Lower lobe of right lung (tissue), 2 donors: ENCODE measurements at regions not wholly inside any gene's neighbourhood (a gene's known extent, or its start where the extent isn't known, plus 50 kb on each side); places are given as distances from the start of the nearest gene placed in this dataset.
"Not testable (repeated sequence)": the region's sequence is repeated elsewhere in the genome, so short reads cannot be mapped to it uniquely, and the experiment has no call there.

ENCODE experiments used
- ATAC-seq, 2 donors: fragments of 200-7000 bp; cut with Tn5 transposase; one replicate each; pipeline ENCODE4 v1.9.1; 2020 to 2022; ENCODE audit warnings: mild to moderate bottlenecking in 2 of 2, moderate library complexity in 2 of 2
- DNase-seq: peaks from one replicate; pipeline ENCODE4 v3.0.0-alpha.2; 2020
- H3K27ac ChIP-seq: fragments of 200-600 bp; one replicate; pipeline ENCODE4 v1.8.0; 2022
- H3K27me3 ChIP-seq: fragments of 200-600 bp; one replicate; pipeline ENCODE4 v1.8.0; 2022; ENCODE audit warnings: low read depth
- H3K36me3 ChIP-seq: fragments of 200-600 bp; one replicate; pipeline ENCODE4 v1.8.0; 2022; ENCODE audit warnings: mild to moderate bottlenecking
- H3K4me1 ChIP-seq: fragments of 200-600 bp; one replicate; pipeline ENCODE4 v1.8.0; 2022
- H3K4me3 ChIP-seq: fragments of 200-600 bp; one replicate; pipeline ENCODE4 v1.8.0; 2022; ENCODE audit warnings: mild to moderate bottlenecking
- H3K9me3 ChIP-seq: fragments of 200-600 bp; one replicate; pipeline ENCODE4 v1.8.0; 2022
- CTCF ChIP-seq: fragments of 200-600 bp; IDR thresholded peaks from one replicate; pipeline ENCODE4 v1.8.0; 2022; ENCODE audit warnings: antibody characterized with exemption, mild to moderate bottlenecking
- intact Hi-C: fragments of 100-400 bp; cut with DNase I; formaldehyde crosslinking; loops from one replicate; pipeline ENCODE4 v1.11.0; 2022
- donor health status: DM: no; HTN: yes; CAD: no; lungs with severe emphysema.

GRCh38 chr5:110965773-110966581 is 105.5 kb upstream of the TSLP start:
- no peaks in the 10 kb centered on the region for H3K4me1 ChIP-seq
- H3K4me3 ChIP-seq: no peak overlapping the region
- no peak for TF ChIP-seq CTCF
- H3K36me3 ChIP-seq: no peaks in the 10 kb centered on the region
- no peaks in the 10 kb centered on the region for H3K27me3 ChIP-seq
- no peaks in the 10 kb centered on the region for H3K9me3 ChIP-seq
- no peak overlapping the region for H3K27ac ChIP-seq
- ATAC-seq (no peak), DNase-seq (no peak)
- intact Hi-C loops: no loop called here

- intact Hi-C loops: no loop called here
- Histone ChIP-seq H3K27me3 (no peaks in the 10 kb centered on the region), H3K4me3 (no peak overlapping the region), H3K9me3 (no peaks in the 10 kb centered on the region), H3K4me1 (no peaks in the 10 kb centered on the region), H3K36me3 (no peaks in the 10 kb centered on the region), H3K27ac (no peak overlapping the region)
- DNase-seq (no peak), ATAC-seq (no peak)
- no peak for TF ChIP-seq CTCF
Measured at GRCh38 chr5:110968246-110969005, 103.1 kb upstream of the TSLP start.

GRCh38 chr5:110969502-110969901 is 102.0 kb upstream of the TSLP start:
- Histone ChIP-seq H3K36me3 (no peaks in the 10 kb centered on the region), H3K4me3 (no peak overlapping the region), H3K4me1 (no peaks in the 10 kb centered on the region), H3K27me3 (no peaks in the 10 kb centered on the region), H3K27ac (no peak overlapping the region), H3K9me3 (no peaks in the 10 kb centered on the region)
- DNase-seq (no peak), ATAC-seq (no peak)
- no peak for TF ChIP-seq CTCF
- intact Hi-C loops: no loop called here

- TF ChIP-seq CTCF: no peak
Measured at GRCh38 chr5:110973510-110973909, 98.0 kb upstream of the TSLP start.

GRCh38 chr5:110977915-110978314 is 93.6 kb upstream of the TSLP start:
- H3K4me1 ChIP-seq: no peaks in the 10 kb centered on the region
- H3K27me3 ChIP-seq: no peaks in the 10 kb centered on the region
- H3K36me3 ChIP-seq: no peaks in the 10 kb centered on the region
- no peaks in the 10 kb centered on the region for H3K9me3 ChIP-seq
- no peak overlapping the region for H3K27ac ChIP-seq
- ATAC-seq: no peak
- intact Hi-C loops: no loop called here
- no peak overlapping the region for H3K4me3 ChIP-seq
- DNase-seq: no peak
- TF ChIP-seq CTCF: no peak

More at GRCh38 chr5:110973510-110973909, 98.0 kb upstream of the TSLP start:
- no peak for DNase-seq
- intact Hi-C loops: no loop called here
- no peak overlapping the region for H3K4me3 ChIP-seq
- H3K4me1 ChIP-seq: no peaks in the 10 kb centered on the region
- H3K9me3 ChIP-seq: no peaks in the 10 kb centered on the region
- no peak overlapping the region for H3K27ac ChIP-seq
- no peak for ATAC-seq
- no peaks in the 10 kb centered on the region for H3K36me3 ChIP-seq
- H3K27me3 ChIP-seq: no peaks in the 10 kb centered on the region

- H3K9me3 ChIP-seq, intact Hi-C loops, ATAC-seq, H3K4me3 ChIP-seq, H3K4me1 ChIP-seq, H3K36me3 ChIP-seq, H3K27me3 ChIP-seq, H3K27ac ChIP-seq, DNase-seq: not testable (repeated sequence)
Measured at GRCh38 chr5:110985882-110986281, 85.6 kb upstream of the TSLP start.

GRCh38 chr5:110987573-110987972 is 83.9 kb upstream of the TSLP start:
- intact Hi-C loops, H3K27ac ChIP-seq, ATAC-seq: not testable (repeated sequence)

More at GRCh38 chr5:110987573-110987972, 83.9 kb upstream of the TSLP start:
- not testable (repeated sequence) for H3K4me3 ChIP-seq, H3K4me1 ChIP-seq, DNase-seq, H3K36me3 ChIP-seq, H3K27me3 ChIP-seq, H3K9me3 ChIP-seq
